ENCODE measurements at regions not wholly inside any gene's neighbourhood (a gene's known extent, or its start where the extent isn't known, plus 50 kb on each side); places are given as distances from the start of the nearest gene placed in this dataset.

GRCh38 chr1:5379176-5379759, 613.0 kb downstream of the NPHP4 start:
- no peak for DNase-seq (ENCODE audit: low spot score)

- DNase-seq (ENCODE audit: low spot score), result no peak
These were observed 615.5 kb downstream of the NPHP4 start for GRCh38 chr1:5376538-5377247.

- no peak for DNase-seq (ENCODE audit: low spot score)
These were observed 616.7 kb downstream of the NPHP4 start for GRCh38 chr1:5375481-5375880.

GRCh38 chr1:5374192-5374591, 618.0 kb downstream of the NPHP4 start:
- no peak for DNase-seq (ENCODE audit: low spot score)

- no peak for DNase-seq (ENCODE audit: low spot score)
These were observed 618.9 kb downstream of the NPHP4 start for GRCh38 chr1:5373281-5373680.

GRCh38 chr1:5371270-5371669, 621.0 kb downstream of the NPHP4 start:
- DNase-seq (ENCODE audit: low spot score), result no peak

GRCh38 chr1:5370311-5370710, 621.9 kb downstream of the NPHP4 start:
- no peak for DNase-seq (ENCODE audit: low spot score)

GRCh38 chr1:5369223-5369622, 623.0 kb downstream of the NPHP4 start:
- no peak for DNase-seq (ENCODE audit: low spot score)

- no peak for DNase-seq (ENCODE audit: low spot score)
These were observed 624.0 kb downstream of the NPHP4 start for GRCh38 chr1:5368201-5368600.

GRCh38 chr1:5367306-5367705, 624.9 kb downstream of the NPHP4 start:
- DNase-seq (ENCODE audit: low spot score), result no peak

GRCh38 chr1:5365751-5366150, 626.5 kb downstream of the NPHP4 start:
- DNase-seq (ENCODE audit: low spot score), result no peak

- no peak for DNase-seq (ENCODE audit: low spot score)
These were observed 627.6 kb downstream of the NPHP4 start for GRCh38 chr1:5364591-5364990.

GRCh38 chr1:5354681-5355080, 637.5 kb downstream of the NPHP4 start:
- no peak for DNase-seq (ENCODE audit: low spot score)

- no peak for DNase-seq (ENCODE audit: low spot score)
These were observed 640.9 kb downstream of the NPHP4 start for GRCh38 chr1:5351366-5351765.

- no peak for DNase-seq (ENCODE audit: low spot score)
These were observed 642.7 kb downstream of the NPHP4 start for GRCh38 chr1:5349526-5349925.

- no peak for DNase-seq (ENCODE audit: low spot score)
These were observed 643.3 kb downstream of the NPHP4 start for GRCh38 chr1:5348732-5349465.

- DNase-seq (ENCODE audit: low spot score), result no peak
These were observed 644.5 kb downstream of the NPHP4 start for GRCh38 chr1:5347726-5348125.

- DNase-seq (ENCODE audit: low spot score), result no peak
These were observed 646.7 kb downstream of the NPHP4 start for GRCh38 chr1:5345556-5345955.

GRCh38 chr1:5343256-5344020, 648.8 kb downstream of the NPHP4 start:
- DNase-seq (ENCODE audit: low spot score), result no peak

GRCh38 chr1:5342830-5343229, 649.4 kb downstream of the NPHP4 start:
- no peak for DNase-seq (ENCODE audit: low spot score)

- DNase-seq (ENCODE audit: low spot score), result no peak
These were observed 650.1 kb downstream of the NPHP4 start for GRCh38 chr1:5342172-5342571.

GRCh38 chr1:5341471-5341870, 650.8 kb downstream of the NPHP4 start:
- no peak for DNase-seq (ENCODE audit: low spot score)

Data from COLO829 (cell line).